Tibial artery (tissue), 4 donors: ENCODE measurements at regions not wholly inside any gene's neighbourhood (a gene's known extent, or its start where the extent isn't known, plus 50 kb on each side); places are given as distances from the start of the nearest gene placed in this dataset.

Source experiments
- DNase-seq, 2 donors: peaks; one replicate each; pipeline ENCODE4 v3.0.0-alpha.2; 2019
- H3K27ac ChIP-seq, 2 donors: fragments of 200-600 bp; sonication (generic) in 1 of 2; 1 replicate in 1 of 2; 2 replicates in 1 of 2; pipeline ENCODE4 v1.5.1; 2018 to 2019; ENCODE audit warnings: mild to moderate bottlenecking in 1 of 2
- H3K27me3 ChIP-seq, 2 donors: fragments of 200-600 bp; sonication (generic) in 1 of 2; one replicate each; pipeline versions ENCODE4 v1.5.1 to v1.6.0; 2016 to 2019
- H3K36me3 ChIP-seq, 3 donors: fragments of 200-600 bp; sonication (generic) in 2 of 3; one replicate each; pipeline ENCODE4 v1.5.1; 2016 to 2019; ENCODE audit warnings: mild to moderate bottlenecking in 2 of 3
- H3K4me1 ChIP-seq, 4 donors: fragments of 200-600 bp; sonication (generic) in 2 of 4; 1 replicate in 3 of 4; 2 replicates in 1 of 4; pipeline ENCODE4 v1.5.1; 2016 to 2019
- H3K4me3 ChIP-seq, 2 donors: fragments of 200-600 bp; sonication (generic) in 1 of 2; 1 replicate in 1 of 2; 2 replicates in 1 of 2; pipeline ENCODE4 v1.5.1; 2018 to 2019; ENCODE audit warnings: mild to moderate bottlenecking in 2 of 2
- H3K9me3 ChIP-seq, 3 donors: fragments of 200-600 bp; sonication (generic) in 1 of 3; one replicate each; pipeline ENCODE4 v1.5.1; 2016 to 2019
- CTCF ChIP-seq, 2 experiments: fragments of 200-600 bp in 1 of 2; fragments of 450-650 bp in 1 of 2; IDR thresholded peaks; one replicate each; pipeline ENCODE4 v1.5.1; 2017 to 2019; ENCODE audit warnings: antibody characterized with exemption in 2 of 2, mild to moderate bottlenecking in 1 of 2, moderate library complexity in 1 of 2
- intact Hi-C: fragments of 100-400 bp; cut with DNase I; formaldehyde crosslinking; loops from one replicate; pipeline ENCODE4 v1.15.0; 2023; ENCODE audit warnings: low total_unique reads

GRCh38 chr6:101230866-101231265 is 162.6 kb upstream of the GRIK2 start:
- no peak for DNase-seq
- Histone ChIP-seq H3K4me1 (no peaks in the 10 kb centered on the region), H3K27me3 (no peaks in the 10 kb centered on the region), H3K36me3 (no peaks in the 10 kb centered on the region), H3K4me3 (no peak overlapping the region), H3K9me3 (peaks cover 0 to 2% (median 0%) of the 10 kb centered on the region in 3 donors), H3K27ac (no peak overlapping the region)
- no peak for TF ChIP-seq CTCF (IDR thresholded peaks at IDR 0.05)
- intact Hi-C loops = no loop called here

- H3K4me3 ChIP-seq = no peak overlapping the region
- TF ChIP-seq CTCF (IDR thresholded peaks at IDR 0.05) = no peak
These were observed 161.8 kb upstream of the GRIK2 start for GRCh38 chr6:101231606-101232235.

GRCh38 chr6:101232961-101233360 is 160.5 kb upstream of the GRIK2 start:
- no peaks in the 10 kb centered on the region for H3K9me3 ChIP-seq
- H3K27ac ChIP-seq = no peak overlapping the region
- no peak overlapping the region for H3K4me3 ChIP-seq
- H3K27me3 ChIP-seq = no peaks in the 10 kb centered on the region
- H3K36me3 ChIP-seq = no peaks in the 10 kb centered on the region
- intact Hi-C loops = no loop called here
- H3K4me1 ChIP-seq = no peaks in the 10 kb centered on the region
- no peak for DNase-seq
- no peak for TF ChIP-seq CTCF (IDR thresholded peaks at IDR 0.05)

More at GRCh38 chr6:101231606-101232235, 161.8 kb upstream of the GRIK2 start:
- Histone ChIP-seq H3K27me3 (no peaks in the 10 kb centered on the region), H3K4me1 (no peaks in the 10 kb centered on the region), H3K36me3 (no peaks in the 10 kb centered on the region), H3K9me3 (no peaks in the 10 kb centered on the region), H3K27ac (no peak overlapping the region)
- no peak for DNase-seq
- intact Hi-C loops = no loop called here

- no peaks in the 10 kb centered on the region for H3K9me3 ChIP-seq
- DNase-seq = no peak
- H3K27ac ChIP-seq = no peak overlapping the region
- H3K4me1 ChIP-seq = no peaks in the 10 kb centered on the region
- TF ChIP-seq CTCF (IDR thresholded peaks at IDR 0.05) = no peak
- intact Hi-C loops = no loop called here
- no peak overlapping the region for H3K4me3 ChIP-seq
- H3K27me3 ChIP-seq = no peaks in the 10 kb centered on the region
- no peaks in the 10 kb centered on the region for H3K36me3 ChIP-seq
These were observed 156.8 kb upstream of the GRIK2 start for GRCh38 chr6:101236709-101237108.

- TF ChIP-seq CTCF (IDR thresholded peaks at IDR 0.05) = no peak
- H3K27ac ChIP-seq = no peak overlapping the region
- no peak overlapping the region for H3K4me3 ChIP-seq
- no peak for DNase-seq
- intact Hi-C loops = no loop called here
- H3K4me1 ChIP-seq = no peaks in the 10 kb centered on the region
- H3K36me3 ChIP-seq = no peaks in the 10 kb centered on the region
- H3K9me3 ChIP-seq = no peaks in the 10 kb centered on the region
- H3K27me3 ChIP-seq = no peaks in the 10 kb centered on the region
These were observed 152.1 kb upstream of the GRIK2 start for GRCh38 chr6:101241442-101241841.

- TF ChIP-seq CTCF (IDR thresholded peaks at IDR 0.05) = no peak
- Histone ChIP-seq H3K9me3 (peaks cover 0 to 21% (median 13%) of the 10 kb centered on the region in 3 donors), H3K27ac (no peak overlapping the region), H3K4me1 (no peaks in the 10 kb centered on the region), H3K4me3 (no peak overlapping the region), H3K27me3 (no peaks in the 10 kb centered on the region), H3K36me3 (no peaks in the 10 kb centered on the region)
- intact Hi-C loops = no loop called here
- DNase-seq = no peak
These were observed 144.0 kb upstream of the GRIK2 start for GRCh38 chr6:101249470-101249869.
